ENCODE measurements at regions not wholly inside any gene's neighbourhood (a gene's known extent, or its start where the extent isn't known, plus 50 kb on each side); places are given as distances from the start of the nearest gene placed in this dataset.

DNA sequence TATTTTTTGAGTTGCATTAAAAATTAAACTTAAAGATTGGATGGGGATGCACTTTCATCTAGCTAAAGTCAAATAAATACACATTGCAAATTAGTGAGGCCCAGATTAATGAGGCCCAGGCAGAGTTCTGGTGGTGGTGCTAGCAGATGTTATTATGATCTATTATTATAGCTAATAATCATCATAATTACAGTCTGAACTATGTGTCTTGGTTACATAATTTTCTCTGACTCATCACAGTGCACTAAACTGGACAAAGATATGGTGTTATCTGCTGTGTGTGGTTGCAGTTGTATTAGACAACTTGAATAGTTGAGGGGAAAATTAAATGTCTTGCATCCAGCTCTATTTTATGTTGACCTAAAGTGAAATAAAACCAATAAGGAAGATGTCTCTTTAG lies 568.8 kb downstream of the TLR4 start:
- DNase-seq (ENCODE audit: low read depth in 4 of 4, low spot score in 2 of 4) = no peak

DNA sequence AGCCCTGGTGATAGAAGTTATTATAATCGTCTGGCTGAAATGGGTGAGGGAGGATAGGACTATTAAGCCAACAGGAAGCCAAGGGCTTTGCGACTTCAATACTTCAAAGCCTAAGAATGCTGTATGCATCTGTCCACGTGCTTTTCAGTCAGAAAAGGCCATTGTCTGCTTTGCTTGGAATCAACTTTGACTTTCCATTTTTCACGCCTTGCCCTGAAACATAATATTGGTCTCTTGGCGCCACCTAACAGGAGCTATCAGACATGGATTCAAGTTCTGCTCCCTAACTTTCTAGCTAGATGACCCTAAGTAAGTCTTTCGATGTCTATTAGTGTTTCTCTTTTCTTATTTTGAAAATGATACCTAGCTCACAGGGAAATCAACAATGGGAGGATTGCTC lies 572.6 kb downstream of the TLR4 start:
- DNase-seq (ENCODE audit: low read depth in 4 of 4, low spot score in 2 of 4) = no peak

DNA sequence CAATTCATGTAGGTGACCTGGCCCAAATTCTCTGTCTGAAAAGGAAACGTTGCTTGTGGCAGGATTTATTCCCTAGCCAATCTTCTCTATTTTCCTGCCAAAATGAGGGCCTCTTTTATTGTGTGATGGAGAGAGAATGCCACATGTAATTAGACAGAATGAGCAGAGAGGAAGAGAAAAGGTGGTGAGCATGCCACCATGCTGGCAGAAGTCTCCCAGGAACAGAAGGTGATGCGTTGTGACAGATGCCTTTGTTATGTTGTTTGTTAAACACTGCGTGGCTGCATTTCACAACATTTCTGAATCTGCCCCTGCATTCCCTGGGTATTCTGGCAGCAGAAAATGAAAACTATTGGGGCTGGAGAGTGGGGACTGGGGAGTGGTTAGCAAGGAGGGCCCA lies 577.6 kb downstream of the TLR4 start:
- no peak for DNase-seq (ENCODE audit: low read depth in 4 of 4, low spot score in 2 of 4)

DNA sequence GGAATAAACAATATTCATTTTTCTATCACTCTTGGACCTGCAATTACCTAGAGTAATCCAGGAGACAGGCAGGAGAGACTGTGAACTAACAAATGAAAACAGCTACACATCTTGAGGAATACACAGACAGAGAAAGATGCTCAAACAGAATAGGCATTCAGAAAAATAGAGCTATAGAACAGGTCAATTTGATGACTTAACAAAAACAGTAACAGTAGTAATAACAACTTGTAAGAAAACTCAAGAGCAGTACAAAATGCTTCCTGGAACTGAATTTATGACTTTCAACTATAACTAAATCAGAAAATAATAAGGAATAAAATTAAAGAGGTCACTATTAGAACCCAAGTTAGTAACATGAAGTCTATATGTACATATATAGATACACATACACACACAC lies 579.3 kb downstream of the TLR4 start:
- no peak for DNase-seq (ENCODE audit: low read depth in 4 of 4, low spot score in 2 of 4)

DNA sequence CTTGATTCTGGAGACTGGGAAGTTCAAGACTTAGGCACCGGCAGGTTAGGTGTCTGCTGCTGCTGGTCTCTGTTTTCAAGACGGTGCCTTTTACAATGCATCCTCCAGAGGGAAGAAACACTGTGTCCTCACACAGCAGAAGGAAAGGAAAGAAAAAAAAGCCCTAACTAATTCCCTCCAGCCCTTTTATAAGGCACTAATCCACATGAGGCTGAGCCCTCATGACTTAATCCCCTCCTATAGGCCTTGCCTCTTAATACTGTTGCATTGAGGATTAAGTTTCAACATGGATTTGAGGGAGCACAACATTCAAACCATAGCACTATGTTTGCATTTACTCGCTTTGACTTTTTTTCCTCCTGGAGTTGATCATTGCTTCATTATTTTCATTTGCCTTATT lies 585.9 kb downstream of the TLR4 start:
- DNase-seq (ENCODE audit: low read depth in 4 of 4, low spot score in 2 of 4) = no peak

DNA sequence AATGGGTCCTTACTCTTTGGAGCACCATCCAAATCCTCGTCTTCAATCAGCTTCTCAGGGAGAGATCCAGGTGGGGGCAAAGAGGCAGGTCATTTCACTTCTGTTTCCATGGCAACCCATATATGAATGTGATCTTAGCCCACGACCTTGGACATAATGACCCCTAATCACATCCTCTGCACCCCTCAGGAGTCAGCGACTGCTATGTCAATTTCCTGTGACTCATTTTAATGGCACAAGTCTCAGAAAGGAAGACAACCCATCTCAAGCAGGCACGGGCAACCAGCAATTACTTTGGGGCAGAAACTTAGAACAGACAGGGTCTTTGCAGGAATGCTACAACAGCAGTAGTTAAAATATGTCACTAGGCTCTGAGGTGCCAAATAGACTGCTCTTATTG lies 591.2 kb downstream of the TLR4 start:
- no peak for DNase-seq (ENCODE audit: low read depth in 4 of 4, low spot score in 2 of 4)

DNA sequence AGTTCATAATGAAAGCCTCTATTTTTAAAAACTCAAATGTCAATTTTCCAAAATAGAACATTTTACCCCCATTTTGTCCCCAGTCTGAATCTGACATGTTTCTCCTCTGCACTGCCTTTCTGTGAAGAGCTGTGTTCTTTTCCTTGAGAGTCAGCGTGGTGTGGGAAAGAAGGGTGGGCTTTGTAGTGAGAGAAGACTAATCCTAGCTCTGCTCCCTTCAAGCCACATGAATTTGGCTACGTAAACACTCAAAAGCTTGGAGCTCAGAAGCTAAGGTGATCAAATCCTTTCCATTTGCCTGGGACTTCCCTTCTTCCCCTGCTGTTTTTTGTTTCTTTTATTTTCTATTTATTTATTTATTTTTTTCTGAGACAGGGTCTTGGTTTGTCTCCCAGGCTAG lies 598.5 kb downstream of the TLR4 start:
- no peak for DNase-seq (ENCODE audit: low read depth in 4 of 4, low spot score in 2 of 4)

DNA sequence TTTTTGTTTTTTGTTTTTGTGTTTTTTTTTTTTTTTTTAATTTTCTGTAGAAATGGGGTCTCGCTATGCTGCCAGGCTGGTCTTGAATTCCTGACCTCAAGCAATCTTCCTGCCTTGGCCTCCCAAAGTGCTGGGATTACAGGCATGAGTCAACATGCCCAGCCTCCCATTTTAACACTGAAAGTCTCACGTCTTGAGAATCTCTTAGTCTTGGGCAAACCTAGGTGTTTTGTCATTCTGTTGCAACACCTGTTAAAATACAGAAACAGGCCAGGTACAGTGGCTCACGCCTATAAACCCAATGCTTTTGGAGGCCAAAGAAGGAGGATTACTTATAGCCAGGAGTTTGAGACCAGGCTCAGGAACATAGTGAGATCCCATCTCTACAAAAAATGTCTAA lies 599.0 kb downstream of the TLR4 start:
- DNase-seq (ENCODE audit: low read depth in 4 of 4, low spot score in 2 of 4) = no peak

DNA sequence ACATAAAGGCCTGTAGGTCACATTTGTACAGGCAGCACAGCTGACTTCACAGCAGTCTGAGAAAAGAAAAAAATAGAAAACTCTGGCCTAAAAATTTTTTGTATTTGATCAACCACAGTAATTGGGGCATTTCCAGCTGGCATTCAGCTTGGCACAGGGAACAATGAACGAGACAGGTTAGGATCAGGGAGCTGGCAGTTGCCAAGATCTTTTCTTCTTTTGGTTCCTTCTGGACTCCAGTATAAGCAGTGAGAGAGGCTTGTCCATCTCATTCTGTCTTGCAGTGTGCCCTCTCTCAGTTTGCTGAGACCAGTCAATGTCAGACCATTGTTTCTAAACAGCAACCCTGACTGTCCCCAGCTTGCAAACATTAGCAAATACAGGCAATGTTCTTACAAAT lies 601.1 kb downstream of the TLR4 start:
- DNase-seq (ENCODE audit: low read depth in 4 of 4, low spot score in 2 of 4) = no peak

DNA sequence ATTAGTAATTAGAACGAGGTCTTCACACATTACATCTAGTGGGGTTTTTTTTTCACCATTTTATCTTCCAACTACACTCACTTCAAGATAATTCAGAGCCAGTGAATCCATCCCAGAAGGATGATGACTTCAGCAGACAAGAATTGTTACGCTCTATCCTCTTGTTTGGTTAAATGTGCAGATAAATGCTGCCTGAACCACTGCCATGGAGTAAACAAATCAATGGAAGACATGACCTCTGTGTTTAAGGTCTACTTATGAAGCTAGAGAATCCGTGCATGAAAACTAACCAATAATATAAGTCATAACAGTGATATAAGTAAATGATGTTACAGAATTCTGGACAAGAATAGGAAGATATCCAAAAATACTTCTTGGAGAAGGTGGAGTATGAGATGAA lies 602.6 kb downstream of the TLR4 start:
- DNase-seq (ENCODE audit: low read depth in 4 of 4, low spot score in 2 of 4) = no peak

DNA sequence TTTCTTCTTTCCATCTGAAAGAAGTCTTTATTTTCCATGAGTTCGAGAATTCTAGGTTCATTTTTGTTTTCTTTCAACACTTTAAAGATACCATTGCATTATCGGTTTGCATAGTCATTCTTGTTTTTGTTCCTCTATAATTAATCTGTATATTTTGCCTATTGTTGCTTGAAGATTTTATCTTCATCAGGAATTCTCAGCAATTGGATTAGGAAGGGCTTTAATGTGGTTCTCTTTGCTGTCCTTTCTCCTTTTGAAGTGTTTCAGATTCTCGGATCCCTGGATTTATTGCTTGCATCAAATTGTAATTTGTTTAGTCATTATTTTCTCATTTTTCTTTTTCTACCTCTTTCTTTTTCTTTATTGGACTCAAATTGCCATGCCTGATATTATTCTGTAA lies 609.8 kb downstream of the TLR4 start:
- DNase-seq (ENCODE audit: low read depth in 4 of 4, low spot score in 2 of 4) = no peak

DNA sequence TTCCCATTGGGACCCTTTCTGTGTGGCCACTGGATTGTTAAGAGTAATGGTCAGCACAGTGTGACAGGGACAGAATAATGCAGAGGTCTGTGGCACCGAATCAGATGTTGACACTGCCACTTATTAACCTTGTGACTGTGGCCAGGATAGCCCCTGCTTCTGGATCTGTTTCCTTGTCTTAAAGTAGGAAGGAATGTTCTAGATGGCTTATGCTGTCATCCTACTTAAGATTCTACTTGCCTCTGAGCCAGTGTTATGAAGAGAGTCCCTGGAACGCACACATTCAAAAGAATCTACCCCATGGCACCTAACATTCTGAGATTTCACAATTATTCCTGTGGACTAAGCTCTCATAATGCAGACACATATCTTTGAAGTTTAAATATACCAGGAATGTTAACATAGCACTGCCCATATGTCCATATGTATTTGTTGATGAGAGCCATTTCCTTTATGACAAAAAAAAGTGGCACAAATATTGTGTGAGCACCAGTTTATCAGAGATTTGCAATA lies 612.7 kb downstream of the TLR4 start:
- DNase-seq (ENCODE audit: low read depth in 4 of 4, low spot score in 2 of 4) = no peak

DNA sequence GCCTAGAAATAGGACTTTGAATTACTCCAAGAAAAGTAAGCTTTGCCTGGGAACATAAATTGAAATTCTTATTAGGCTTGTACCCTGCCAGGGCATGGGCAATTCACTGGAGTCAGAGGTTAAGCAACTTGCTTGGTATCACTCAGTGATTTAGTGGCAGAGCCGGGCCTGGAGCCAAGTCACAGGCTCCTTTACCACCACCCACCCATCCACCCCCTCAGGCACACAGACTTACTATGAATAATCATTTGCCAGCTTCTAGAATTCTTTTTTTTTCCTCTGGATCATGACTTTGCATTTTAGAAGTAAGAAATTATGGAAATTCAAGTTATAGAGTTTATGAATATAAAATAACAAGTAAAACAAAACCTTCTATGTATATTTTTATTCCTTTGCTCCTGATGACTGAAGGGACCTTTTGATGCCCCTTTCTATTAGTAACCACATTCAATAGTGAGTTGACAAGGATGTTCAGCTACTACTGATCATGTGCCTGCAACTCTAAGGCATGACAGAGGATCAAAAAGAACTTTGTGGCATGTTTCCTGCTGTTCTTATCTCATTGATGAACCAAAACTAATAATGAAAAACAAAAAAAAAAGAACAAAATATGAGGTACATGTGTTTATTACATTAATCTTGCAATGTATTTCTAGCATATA lies 614.7 kb downstream of the TLR4 start:
- peak in 2 of 4 donors; percentile 5 to 21 for DNase-seq (ENCODE audit: low read depth in 4 of 4, low spot score in 2 of 4)

DNA sequence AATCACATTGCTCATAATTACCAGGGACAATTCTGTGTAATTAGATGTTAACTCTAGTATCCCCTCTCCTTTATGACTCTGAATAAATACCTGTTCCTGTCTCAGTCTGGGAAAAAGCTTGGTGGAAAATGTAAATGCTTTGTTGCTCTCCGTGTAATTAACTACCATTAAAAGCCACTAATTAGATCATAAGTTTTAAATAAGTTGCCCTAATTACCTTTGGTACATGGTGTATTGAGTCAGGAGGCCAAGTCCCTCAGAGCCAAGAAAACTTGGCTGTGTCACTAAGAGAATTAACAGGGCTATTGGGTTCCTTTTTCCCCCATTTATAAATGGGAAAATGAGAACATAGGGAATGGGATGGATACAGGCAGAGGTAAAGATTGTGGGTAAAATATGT lies 617.6 kb downstream of the TLR4 start:
- no peak for DNase-seq (ENCODE audit: low read depth in 4 of 4, low spot score in 2 of 4)

DNA sequence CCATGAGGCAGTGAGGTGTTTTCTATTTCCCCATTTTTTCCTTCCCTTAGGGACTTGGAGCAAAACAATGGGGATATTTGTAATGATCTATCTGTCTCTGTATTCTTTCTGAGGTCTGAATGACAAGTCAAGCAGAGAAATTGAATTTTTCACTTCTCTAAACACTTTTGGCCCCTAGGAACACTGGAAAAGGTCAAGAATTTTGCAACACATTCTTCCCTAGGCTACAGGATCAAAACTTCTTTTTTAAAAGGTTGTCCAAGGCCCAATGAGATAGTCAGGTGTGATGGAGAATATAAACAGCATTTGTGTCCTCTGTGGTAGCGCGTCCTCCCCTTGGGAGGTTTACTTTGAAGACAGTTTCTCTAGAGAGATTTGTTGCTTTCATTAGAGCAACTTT lies 620.5 kb downstream of the TLR4 start:
- no peak for DNase-seq (ENCODE audit: low read depth in 4 of 4, low spot score in 2 of 4)

DNA sequence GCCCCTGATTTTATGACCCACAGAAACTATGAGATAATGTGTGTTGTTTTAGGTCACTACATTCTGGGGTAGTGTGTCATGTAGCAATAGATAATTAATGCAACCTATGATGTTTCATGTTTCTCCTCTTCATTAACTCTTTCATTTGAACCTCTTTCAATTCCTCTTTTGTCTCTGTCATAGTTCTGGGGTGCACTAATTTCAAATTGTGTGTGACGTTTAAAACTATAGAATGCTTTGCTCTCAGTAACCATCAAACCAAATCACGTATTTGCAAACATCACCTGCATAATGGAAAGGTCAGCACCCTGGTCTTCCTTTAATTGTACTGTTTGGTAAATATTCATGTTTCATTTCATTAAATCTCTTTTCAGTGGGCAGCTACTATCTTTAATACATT lies 621.6 kb downstream of the TLR4 start:
- DNase-seq (ENCODE audit: low read depth in 4 of 4, low spot score in 2 of 4) = no peak

DNA sequence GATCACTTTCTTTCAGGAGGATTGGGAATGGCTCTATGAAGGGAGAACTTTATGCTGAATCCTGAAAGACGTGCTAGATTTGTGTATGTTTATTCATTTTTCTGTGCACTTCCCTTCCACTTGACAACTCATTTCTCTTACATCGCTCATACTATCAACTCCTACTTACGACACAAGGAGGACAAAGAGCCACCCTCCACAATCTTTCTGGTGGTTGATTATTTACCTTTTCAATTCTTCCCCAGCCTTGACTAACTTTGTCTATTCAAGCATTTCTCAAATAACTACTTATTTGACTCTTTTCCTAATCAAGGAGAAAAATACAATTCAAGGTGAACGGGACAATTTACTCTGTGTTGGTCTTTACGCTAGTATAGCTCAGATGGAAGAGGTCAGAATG lies 622.1 kb downstream of the TLR4 start:
- DNase-seq (ENCODE audit: low read depth in 4 of 4, low spot score in 2 of 4) = no peak

DNA sequence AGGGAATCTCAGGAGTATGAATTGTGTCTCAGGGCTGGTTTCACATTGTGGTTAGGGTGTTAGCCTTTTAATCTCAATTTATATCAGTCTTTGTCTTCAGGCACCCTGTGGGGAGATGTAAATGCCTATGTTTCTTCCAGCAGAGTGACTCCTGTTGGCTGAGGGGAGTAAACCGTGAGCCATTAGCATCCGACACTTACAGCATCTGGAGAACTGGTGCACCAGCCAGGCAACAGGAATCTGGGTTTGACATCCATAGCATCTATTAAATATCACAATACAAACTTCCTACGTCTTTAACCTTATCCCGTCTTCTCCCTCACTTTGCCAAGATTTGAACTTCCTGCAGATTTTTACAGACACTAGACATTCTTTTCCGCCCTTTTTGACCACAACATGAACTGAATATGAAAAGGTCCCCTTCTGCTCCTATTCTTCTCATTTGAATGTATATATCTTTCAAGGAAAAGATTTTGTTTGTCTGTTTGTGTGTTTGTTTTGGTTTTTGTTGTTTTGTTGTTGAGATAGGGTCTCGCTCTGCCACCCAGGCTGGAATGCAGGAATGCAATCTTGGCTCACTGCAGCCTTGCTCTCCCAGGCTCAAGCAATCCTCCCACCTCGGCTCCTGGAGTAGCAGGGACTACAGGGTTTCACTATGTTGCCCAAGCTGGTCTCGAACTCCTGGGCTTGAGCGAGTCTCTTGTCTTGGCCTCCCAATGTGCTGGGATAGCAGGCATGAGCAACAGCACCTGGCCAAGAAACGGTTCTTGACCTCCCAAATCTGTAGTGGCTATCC lies 626.2 kb downstream of the TLR4 start:
- DNase-seq (ENCODE audit: low read depth in 4 of 4, low spot score in 2 of 4) = no peak

DNA sequence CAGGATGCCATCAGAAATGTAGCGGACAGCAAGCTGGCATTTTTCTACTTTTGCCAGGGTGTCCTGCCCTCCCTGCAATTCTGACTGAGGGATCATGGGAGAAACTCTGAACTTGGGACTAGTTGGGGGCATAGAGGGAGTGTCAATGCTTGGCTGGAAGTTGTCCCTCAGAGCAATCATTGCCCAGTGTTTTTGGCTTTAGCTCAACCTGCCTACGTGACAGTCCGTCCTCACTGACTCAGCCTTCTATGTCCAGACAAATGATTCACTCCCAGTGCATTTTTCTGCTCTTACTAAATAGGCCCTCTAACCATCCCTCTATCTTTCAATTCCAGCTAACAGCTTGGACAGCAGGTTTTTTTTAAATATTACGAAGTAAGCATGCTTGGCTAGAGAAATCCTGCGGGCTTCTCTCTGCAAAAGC lies 627.4 kb downstream of the TLR4 start:
- DNase-seq (ENCODE audit: low read depth in 4 of 4, low spot score in 2 of 4) = no peak

DNA sequence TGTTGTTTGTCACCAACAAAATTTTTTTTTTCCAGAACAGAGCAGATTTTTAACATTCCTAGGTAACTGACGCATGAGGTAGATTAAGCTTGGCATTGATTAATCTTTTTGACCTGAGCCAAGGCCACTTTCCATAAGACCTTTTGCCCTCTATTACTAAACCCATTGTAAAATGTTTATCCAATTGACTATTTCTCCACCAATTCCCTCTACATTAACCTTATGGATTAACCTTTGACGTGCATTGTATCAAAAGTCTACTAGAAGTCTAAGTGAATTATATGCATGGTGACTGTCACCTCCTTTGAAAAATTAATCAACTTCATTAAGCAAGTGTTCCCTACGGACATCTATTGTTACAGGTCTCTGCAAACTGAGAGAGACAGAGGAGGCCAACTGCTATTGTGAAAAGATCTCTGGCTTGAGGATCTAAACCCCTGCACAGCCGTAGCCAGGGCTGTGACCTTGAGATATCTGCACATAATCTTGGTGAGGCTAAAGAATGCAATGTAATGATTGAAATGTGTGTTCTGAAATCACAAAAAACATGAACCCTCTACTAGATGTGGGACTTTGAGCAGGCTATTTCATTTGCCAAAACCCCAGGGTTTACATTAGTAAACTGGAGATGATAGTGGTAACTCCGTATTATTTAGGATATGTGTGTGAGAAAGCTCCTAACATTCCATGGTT lies 632.2 kb downstream of the TLR4 start:
- no peak for DNase-seq (ENCODE audit: low read depth in 4 of 4, low spot score in 2 of 4)

DNA sequence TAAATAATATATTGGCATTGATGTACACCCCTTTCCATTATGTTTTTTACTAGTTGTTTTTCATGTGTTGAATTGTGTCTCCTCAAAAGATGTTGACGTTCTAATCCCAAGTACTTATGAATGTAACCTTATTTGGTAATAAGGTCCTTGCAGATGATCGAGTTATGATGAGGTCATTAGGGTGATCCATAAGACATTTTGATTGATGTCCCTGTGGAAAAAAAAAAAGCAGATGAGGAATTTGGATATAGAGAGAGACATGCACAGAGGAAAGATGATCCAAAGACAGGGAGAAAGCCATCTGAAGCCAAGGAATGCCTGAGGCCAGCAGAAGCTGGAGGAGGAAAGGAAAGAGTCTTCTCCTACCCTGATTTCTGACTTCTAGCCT lies 632.7 kb downstream of the TLR4 start:
- DNase-seq (ENCODE audit: low read depth in 4 of 4, low spot score in 2 of 4) = no peak

DNA sequence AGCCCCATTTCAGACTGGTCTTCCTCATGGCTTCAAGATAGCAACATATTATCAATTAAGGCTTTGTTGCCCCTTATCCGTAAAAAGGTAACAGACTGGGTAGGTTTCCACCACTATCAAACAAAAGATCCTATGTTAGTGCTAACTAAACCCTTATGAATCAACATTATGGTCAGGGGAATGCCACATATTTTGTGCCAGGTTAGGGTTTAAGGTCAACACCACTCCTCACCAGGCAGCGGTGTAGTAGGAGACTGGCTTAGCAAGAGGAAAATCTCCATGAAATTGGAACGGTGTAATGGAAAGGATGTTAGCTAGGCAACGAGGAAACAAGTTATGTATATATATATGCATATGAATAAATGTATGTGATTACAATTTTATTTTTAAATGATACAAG lies 655.8 kb downstream of the TLR4 start:
- DNase-seq (ENCODE audit: low read depth in 4 of 4, low spot score in 2 of 4) = no peak
